HG03159 (cell line): ENCODE measurements at regions not wholly inside any gene's neighbourhood (a gene's known extent, or its start where the extent isn't known, plus 50 kb on each side); places are given as distances from the start of the nearest gene placed in this dataset.

Experiments
- ATAC-seq: cut with Tn5 transposase; IDR thresholded peaks from one replicate; pipeline ENCODE4 v1.9.1; 2021; ENCODE audit warnings: mild to moderate bottlenecking, moderate library complexity; ENCODE audit not compliant: unreplicated experiment

- ATAC-seq: no peak
Observed at GRCh38 chr12:124633365-124634362, 66.3 kb upstream of the NCOR2 start.

- ATAC-seq: no peak
Observed at GRCh38 chr12:124632519-124632984, 65.1 kb upstream of the NCOR2 start.

GRCh38 chr12:124631681-124632256 is 64.4 kb upstream of the NCOR2 start:
- no peak for ATAC-seq

DNA sequence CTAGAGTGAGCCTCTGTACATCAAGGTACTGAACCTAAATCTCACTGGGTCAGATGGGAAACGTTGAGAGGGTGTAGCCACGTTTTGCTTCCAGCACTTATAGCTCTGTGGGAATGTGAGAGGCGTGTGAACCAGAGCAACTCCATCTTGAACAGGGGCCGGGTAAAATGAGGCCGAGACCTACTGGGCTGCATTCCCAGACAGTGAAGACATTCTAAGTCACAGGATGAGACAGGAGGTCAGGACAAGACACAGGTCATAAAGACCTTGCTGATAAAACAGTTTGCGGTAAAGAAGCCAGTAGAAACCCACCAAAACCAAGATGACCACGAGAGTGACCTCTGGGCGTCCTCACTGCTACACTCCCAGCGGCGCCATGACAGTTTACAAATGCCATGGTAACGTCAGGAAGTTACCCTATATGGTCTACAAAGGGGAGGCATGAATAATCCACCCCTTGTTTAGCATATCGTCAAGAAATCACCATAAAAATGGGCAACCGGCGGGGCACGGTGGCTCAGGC is 63.4 kb upstream of the NCOR2 start:
- ATAC-seq: no peak

- ATAC-seq: no peak
Observed at GRCh38 chr12:124629789-124630480, 62.5 kb upstream of the NCOR2 start.

DNA sequence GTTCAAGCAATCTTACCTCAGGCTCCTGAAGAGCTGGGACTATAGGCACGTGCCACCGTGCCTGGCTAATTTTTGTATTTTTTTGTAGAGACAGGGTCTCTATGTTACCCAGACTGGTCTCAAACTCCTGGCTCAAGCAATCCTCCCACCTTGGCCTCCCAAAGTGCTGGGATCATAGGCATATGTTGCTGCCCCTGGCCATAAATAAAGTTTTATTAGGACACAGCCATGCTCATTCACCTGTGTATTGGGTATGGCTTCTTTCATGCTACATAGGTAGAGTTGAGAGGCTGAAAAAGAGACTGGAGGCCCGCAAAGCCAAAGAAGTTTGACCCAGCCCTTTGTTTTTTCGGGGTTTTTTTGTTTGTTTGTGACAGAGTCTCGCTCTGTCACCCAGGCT is 61.7 kb upstream of the NCOR2 start:
- no peak for ATAC-seq

- ATAC-seq: no peak
Observed at GRCh38 chr12:124627956-124628355, 60.5 kb upstream of the NCOR2 start.

GRCh38 chr12:124626971-124627411 is 59.6 kb upstream of the NCOR2 start:
- ATAC-seq: no peak

GRCh38 chr12:124625867-124626675 is 58.7 kb upstream of the NCOR2 start:
- no peak for ATAC-seq

DNA sequence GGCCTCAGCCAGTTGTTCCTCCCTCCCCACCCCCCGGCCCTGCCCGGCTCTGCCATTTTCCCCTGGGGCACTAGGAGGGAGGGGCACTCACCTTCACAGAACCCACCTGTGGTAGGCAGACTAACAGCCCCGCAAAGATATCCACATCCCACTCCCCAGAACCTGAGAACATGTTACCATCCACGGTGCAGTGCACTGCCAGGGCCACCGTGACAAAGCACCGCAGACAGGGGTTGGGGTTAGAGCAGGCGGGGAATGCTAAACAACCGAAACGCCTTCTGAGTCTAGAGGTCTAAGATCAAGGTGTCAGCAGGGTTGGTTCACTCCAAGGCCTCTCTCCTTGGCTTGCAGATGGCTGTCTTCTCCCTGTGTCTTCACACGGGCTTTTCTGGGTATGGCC is 57.4 kb upstream of the NCOR2 start:
- ATAC-seq: no peak

DNA sequence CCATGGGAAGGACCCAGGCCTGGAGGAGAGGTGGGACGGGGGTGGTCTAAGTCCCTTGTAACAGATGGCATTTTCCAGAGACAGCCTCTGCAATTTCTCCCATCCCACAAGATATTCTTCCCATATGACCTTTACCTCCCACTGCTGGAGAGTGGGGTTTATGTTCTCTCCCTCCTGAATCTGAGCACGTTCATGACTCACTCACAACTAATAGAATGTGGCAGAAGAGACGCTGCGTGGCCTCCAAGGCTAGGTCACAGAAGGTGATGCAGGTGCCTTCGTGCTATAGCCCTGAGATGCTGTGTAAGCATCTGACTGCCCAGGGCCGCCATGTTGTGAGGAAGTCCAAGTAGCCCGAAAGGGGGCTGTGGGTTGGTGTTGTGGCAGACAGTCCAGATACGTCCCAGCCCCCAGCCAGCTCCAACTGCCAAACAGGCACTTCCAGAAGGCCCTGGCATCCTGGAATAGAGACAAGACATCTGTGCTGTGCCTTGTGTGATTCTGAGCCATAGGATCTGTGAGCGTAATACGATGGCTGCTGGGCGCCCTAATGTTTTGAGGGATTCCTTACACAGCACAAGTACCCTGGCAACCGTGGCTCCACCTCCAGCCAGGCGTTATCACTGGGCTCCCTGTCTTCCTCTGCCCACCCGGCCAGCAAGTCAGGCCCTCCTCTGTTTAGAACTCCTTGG is 56.1 kb upstream of the NCOR2 start:
- no peak for ATAC-seq

- no peak for ATAC-seq
Observed at GRCh38 chr12:124622764-124623163, 55.4 kb upstream of the NCOR2 start.

DNA sequence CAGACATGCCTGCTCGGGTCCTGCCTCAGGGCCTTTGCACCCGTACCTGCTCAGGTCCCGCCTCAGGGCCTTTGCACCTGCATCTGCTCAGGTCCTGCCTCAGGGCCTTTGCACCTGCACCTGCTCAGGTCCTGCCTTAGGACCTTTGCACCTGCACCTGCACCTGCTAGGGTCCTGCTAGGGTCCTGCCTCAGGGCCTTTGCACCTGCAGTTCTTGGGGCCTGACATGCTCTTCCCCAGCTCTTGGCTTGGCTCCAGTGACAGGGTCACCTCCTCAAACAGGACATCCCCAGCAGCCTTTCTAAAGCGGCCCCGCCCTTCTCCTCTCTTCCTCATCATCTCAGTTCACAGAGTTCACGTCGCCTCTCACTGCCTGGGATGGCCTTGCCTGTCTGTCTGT is 54.9 kb upstream of the NCOR2 start:
- no peak for ATAC-seq

GRCh38 chr12:124621296-124621660 is 53.9 kb upstream of the NCOR2 start:
- no peak for ATAC-seq

GRCh38 chr12:124620606-124621295 is 53.3 kb upstream of the NCOR2 start:
- no peak for ATAC-seq

DNA sequence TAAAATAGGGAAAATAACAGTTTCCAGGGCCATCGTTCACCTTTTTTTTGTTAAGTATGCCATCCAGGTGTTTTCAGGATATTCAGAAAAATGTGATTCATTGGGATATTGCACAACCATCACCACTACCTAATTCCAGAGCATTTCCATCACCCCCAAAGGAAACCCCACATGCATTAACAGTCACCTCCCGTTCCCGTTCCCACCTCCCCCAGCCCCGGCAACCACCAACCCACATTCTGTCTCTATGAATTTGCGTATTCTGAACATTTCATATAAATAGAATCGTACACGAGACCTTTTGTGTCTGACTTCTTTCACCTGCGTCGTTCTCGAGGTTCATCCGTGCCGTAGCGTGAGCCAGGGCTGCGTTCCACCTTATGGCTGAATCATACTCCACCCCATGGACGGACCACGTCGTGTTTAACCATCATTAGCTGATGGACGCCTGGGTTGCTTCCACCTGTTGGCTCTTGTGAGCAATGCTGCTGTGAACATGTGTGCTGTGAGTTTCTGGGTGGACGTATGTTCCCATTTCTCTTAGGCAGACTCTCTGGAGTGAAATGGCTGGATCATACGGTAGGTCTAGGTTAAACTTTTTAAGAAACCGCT is 51.0 kb upstream of the NCOR2 start:
- ATAC-seq: no peak

DNA sequence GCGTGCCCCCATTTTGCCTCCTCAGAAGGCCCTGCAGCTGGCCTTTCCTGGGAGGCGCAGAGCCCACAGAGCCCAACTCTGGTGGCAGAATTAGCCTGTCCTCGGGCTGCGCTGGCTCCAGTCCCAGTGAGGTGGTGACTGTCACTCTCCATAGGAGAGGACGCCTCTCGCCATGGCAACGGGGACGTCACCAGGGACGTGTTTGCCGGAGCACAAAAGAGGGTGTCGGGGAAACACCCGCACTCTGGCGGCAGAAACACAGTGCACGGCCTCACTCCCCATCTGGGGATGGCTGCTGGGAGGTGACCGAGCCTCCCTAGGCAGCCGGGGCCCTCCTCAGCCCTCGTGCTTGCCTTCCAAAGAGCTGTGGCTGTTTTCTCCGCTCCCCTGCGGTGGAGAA is 50.2 kb upstream of the NCOR2 start:
- no peak for ATAC-seq
